Activated naive CD4-positive, alpha-beta T cell treated with anti-CD3 and anti-CD28 coated beads, Interleukin-2, amount 50 U/mL, for 24 hours (primary cell): ENCODE measurements at regions not wholly inside any gene's neighbourhood (a gene's known extent, or its start where the extent isn't known, plus 50 kb on each side); places are given as distances from the start of the nearest gene placed in this dataset.

Experiments
- H3K27ac Mint-ChIP-seq: one replicate; pipeline ENCODE4 v1.8.0; 2021; ENCODE audit warnings: mild to moderate bottlenecking, mixed read lengths
- H3K27me3 Mint-ChIP-seq: one replicate; pipeline ENCODE4 v1.8.0; 2021; ENCODE audit warnings: mixed read lengths
- H3K36me3 Mint-ChIP-seq: one replicate; pipeline ENCODE4 v1.8.0; 2021; ENCODE audit warnings: mixed read lengths
- H3K4me1 Mint-ChIP-seq: one replicate; pipeline ENCODE4 v1.8.0; 2021; ENCODE audit warnings: mixed read lengths
- H3K4me3 Mint-ChIP-seq: one replicate; pipeline ENCODE4 v1.8.0; 2021; ENCODE audit warnings: mild to moderate bottlenecking, mixed read lengths
- H3K9me3 Mint-ChIP-seq: one replicate; pipeline ENCODE4 v1.8.0; 2021; ENCODE audit warnings: mixed read lengths

- Mint-ChIP-seq H3K27ac (no peak overlapping the region), H3K4me1 (no peaks in the 10 kb centered on the region), H3K27me3 (no peaks in the 10 kb centered on the region), H3K36me3 (no peaks in the 10 kb centered on the region), H3K9me3 (no peaks in the 10 kb centered on the region), H3K4me3 (no peak overlapping the region)
Observed at GRCh38 chr5:125180231-125180829, 433.9 kb upstream of the ZNF608 start.

GRCh38 chr5:125181159-125181558 is 434.7 kb upstream of the ZNF608 start:
- Mint-ChIP-seq H3K9me3 (no peaks in the 10 kb centered on the region), H3K36me3 (no peaks in the 10 kb centered on the region), H3K27ac (no peak overlapping the region)

GRCh38 chr5:125181955-125182354 is 435.5 kb upstream of the ZNF608 start:
- H3K4me1 Mint-ChIP-seq: no peaks in the 10 kb centered on the region
- no peaks in the 10 kb centered on the region for H3K27me3 Mint-ChIP-seq
- H3K36me3 Mint-ChIP-seq: no peaks in the 10 kb centered on the region
- H3K4me3 Mint-ChIP-seq: no peak overlapping the region
- H3K27ac Mint-ChIP-seq: no peak overlapping the region
- no peaks in the 10 kb centered on the region for H3K9me3 Mint-ChIP-seq

More at GRCh38 chr5:125181159-125181558, 434.7 kb upstream of the ZNF608 start:
- no peaks in the 10 kb centered on the region for H3K4me1 Mint-ChIP-seq
- H3K4me3 Mint-ChIP-seq: no peak overlapping the region
- no peaks in the 10 kb centered on the region for H3K27me3 Mint-ChIP-seq

- Mint-ChIP-seq H3K9me3 (no peaks in the 10 kb centered on the region), H3K4me3 (no peak overlapping the region)
Observed at GRCh38 chr5:125185740-125186139, 439.3 kb upstream of the ZNF608 start.

DNA sequence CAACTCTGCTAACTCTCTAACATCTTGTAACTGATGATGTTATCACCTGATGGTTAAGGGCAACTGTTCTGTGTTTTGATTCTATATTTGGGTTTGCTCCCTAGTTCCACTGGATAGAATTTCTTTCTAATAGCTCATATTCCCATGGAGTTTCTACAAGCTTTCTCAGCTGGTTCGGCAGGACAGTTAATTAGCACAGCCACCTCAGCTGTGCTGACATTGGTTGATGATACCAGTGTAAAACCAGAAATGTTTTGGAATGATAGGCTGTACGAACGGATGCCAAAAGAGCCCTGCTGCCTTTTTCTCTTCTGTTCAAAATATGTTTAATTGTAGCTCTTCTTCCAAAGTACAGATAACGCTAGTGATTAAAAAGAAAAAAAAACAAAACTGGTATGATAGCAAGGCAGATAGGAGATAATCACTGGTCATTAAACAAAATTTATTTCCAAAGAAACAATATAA is 440.5 kb upstream of the ZNF608 start:
- no peaks in the 10 kb centered on the region for H3K4me1 Mint-ChIP-seq
- no peak overlapping the region for H3K27ac Mint-ChIP-seq
- no peaks in the 10 kb centered on the region for H3K36me3 Mint-ChIP-seq
- H3K27me3 Mint-ChIP-seq: no peaks in the 10 kb centered on the region
- no peaks in the 10 kb centered on the region for H3K9me3 Mint-ChIP-seq
- no peak overlapping the region for H3K4me3 Mint-ChIP-seq

More at GRCh38 chr5:125185740-125186139, 439.3 kb upstream of the ZNF608 start:
- Mint-ChIP-seq H3K27me3 (no peaks in the 10 kb centered on the region), H3K36me3 (no peaks in the 10 kb centered on the region), H3K4me1 (no peaks in the 10 kb centered on the region), H3K27ac (no peak overlapping the region)

GRCh38 chr5:125189531-125189941 is 443.1 kb upstream of the ZNF608 start:
- no peaks in the 10 kb centered on the region for H3K27me3 Mint-ChIP-seq
- H3K27ac Mint-ChIP-seq: no peak overlapping the region

GRCh38 chr5:125190232-125191087 is 444.0 kb upstream of the ZNF608 start:
- H3K9me3 Mint-ChIP-seq: no peaks in the 10 kb centered on the region
- H3K36me3 Mint-ChIP-seq: no peaks in the 10 kb centered on the region
- no peak overlapping the region for H3K27ac Mint-ChIP-seq
- no peaks in the 10 kb centered on the region for H3K27me3 Mint-ChIP-seq
- no peak overlapping the region for H3K4me3 Mint-ChIP-seq
- H3K4me1 Mint-ChIP-seq: no peaks in the 10 kb centered on the region

More at GRCh38 chr5:125189531-125189941, 443.1 kb upstream of the ZNF608 start:
- Mint-ChIP-seq H3K36me3 (no peaks in the 10 kb centered on the region), H3K9me3 (no peaks in the 10 kb centered on the region), H3K4me3 (no peak overlapping the region), H3K4me1 (no peaks in the 10 kb centered on the region)

DNA sequence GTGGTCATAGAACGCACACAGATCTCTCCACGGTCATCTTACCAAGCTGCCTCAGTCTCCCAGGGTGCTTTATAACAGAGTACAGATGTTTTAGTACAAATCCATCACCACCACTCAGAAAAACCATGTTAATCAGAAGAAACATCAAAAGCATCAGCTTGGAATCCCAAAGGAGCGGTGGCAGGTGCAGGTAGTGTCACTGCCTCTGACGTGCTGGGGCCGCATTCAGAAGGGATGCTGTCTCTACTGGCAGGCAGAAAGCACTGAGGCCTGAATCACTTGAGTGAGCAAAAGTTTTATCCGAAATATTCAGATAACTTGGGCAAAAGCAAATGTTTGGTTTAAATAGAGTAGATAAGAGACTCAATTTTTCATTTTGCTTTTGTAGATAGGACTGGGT is 448.4 kb upstream of the ZNF608 start:
- H3K4me3 Mint-ChIP-seq: no peak overlapping the region

DNA sequence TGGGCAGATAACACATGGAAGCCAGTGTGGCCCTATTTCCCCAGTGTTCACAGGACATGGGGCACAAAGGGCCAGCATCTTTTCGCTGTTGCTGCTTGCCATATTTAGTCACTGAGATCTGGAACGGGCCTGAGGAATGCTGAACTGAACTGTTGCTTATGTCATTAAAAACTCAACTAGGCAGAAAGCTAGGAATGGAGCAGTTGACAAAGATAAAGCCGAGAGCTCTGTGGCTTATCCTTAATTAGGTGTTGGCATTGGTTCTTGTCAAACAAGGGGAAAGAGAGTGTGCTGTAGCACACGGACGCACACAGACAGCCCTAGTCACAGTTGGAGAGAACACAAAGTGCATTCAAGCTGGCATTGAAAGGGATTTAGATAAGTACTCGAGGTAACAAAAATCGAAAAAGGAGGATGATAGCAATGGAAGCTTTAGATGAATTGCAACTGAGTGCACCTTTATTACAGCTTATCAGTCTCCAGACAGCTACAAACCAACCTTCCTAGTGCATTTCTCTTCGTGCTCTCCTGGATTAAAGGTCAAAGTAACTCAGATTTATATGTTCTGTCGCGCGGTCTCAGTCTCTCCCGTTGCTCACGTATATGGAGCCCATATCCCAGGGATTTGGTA is 450.2 kb upstream of the ZNF608 start:
- H3K4me3 Mint-ChIP-seq: no peak overlapping the region
- H3K27ac Mint-ChIP-seq: no peak overlapping the region
- H3K9me3 Mint-ChIP-seq: no peaks in the 10 kb centered on the region
- no peaks in the 10 kb centered on the region for H3K27me3 Mint-ChIP-seq
- no peaks in the 10 kb centered on the region for H3K4me1 Mint-ChIP-seq
- H3K36me3 Mint-ChIP-seq: no peaks in the 10 kb centered on the region

More for the DNA sequence above, 448.4 kb upstream of the ZNF608 start:
- H3K27ac Mint-ChIP-seq: no peak overlapping the region
- H3K27me3 Mint-ChIP-seq: no peaks in the 10 kb centered on the region
- H3K4me1 Mint-ChIP-seq: no peaks in the 10 kb centered on the region
- no peaks in the 10 kb centered on the region for H3K36me3 Mint-ChIP-seq
- no peaks in the 10 kb centered on the region for H3K9me3 Mint-ChIP-seq

- H3K4me3 Mint-ChIP-seq: no peak overlapping the region
- H3K4me1 Mint-ChIP-seq: no peaks in the 10 kb centered on the region
- no peaks in the 10 kb centered on the region for H3K36me3 Mint-ChIP-seq
- H3K9me3 Mint-ChIP-seq: no peaks in the 10 kb centered on the region
- H3K27me3 Mint-ChIP-seq: no peaks in the 10 kb centered on the region
- no peak overlapping the region for H3K27ac Mint-ChIP-seq
Observed at GRCh38 chr5:125197321-125197720, 450.9 kb upstream of the ZNF608 start.

DNA sequence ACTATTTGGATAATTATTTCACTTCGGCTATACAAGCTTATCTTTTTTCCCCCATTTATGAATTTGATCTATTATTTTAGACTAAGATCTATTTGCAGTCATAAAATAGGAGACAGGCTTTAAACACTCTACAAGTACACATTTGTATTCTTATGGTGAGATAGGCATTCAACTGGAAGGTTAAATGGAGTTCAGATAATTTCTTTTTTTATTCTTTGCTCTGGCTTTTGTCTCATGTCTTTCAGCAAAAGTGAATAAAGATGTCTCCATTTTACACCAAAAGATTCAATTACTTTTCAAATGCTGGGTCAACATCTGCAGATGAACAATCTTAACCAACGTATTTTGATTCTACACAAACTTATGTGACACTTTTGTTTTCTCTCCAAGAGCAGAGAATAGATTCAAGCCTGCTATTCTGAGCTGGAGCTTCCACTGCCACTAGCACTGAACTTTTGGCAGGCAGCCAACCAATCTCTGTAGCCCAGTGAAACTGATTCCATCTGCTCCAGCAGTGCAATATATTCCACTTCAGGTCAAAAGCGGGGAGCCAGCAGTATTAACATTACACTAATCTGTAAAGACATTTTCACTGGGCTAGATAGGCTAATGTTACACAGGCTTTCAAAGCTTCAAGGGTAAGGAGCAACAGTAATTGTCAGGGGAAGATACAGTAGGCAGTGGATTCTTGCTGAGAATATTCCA is 452.0 kb upstream of the ZNF608 start:
- no peak overlapping the region for H3K27ac Mint-ChIP-seq
- no peaks in the 10 kb centered on the region for H3K36me3 Mint-ChIP-seq
- no peaks in the 10 kb centered on the region for H3K27me3 Mint-ChIP-seq
- no peaks in the 10 kb centered on the region for H3K4me1 Mint-ChIP-seq
- no peaks in the 10 kb centered on the region for H3K9me3 Mint-ChIP-seq
- no peak overlapping the region for H3K4me3 Mint-ChIP-seq

GRCh38 chr5:125199373-125199772 is 452.9 kb upstream of the ZNF608 start:
- Mint-ChIP-seq H3K4me3 (no peak overlapping the region), H3K9me3 (no peaks in the 10 kb centered on the region), H3K27me3 (no peaks in the 10 kb centered on the region), H3K4me1 (no peaks in the 10 kb centered on the region), H3K27ac (no peak overlapping the region), H3K36me3 (no peaks in the 10 kb centered on the region)

- Mint-ChIP-seq H3K9me3 (no peaks in the 10 kb centered on the region), H3K4me3 (no peak overlapping the region), H3K27ac (no peak overlapping the region), H3K4me1 (no peaks in the 10 kb centered on the region), H3K27me3 (no peaks in the 10 kb centered on the region), H3K36me3 (no peaks in the 10 kb centered on the region)
Observed at GRCh38 chr5:125199968-125200865, 453.8 kb upstream of the ZNF608 start.

GRCh38 chr5:125200866-125201373 is 454.5 kb upstream of the ZNF608 start:
- Mint-ChIP-seq H3K36me3 (no peaks in the 10 kb centered on the region), H3K27me3 (no peaks in the 10 kb centered on the region), H3K27ac (no peak overlapping the region), H3K9me3 (no peaks in the 10 kb centered on the region), H3K4me3 (no peak overlapping the region), H3K4me1 (no peaks in the 10 kb centered on the region)
